Tibial nerve (tissue), 4 donors: ENCODE measurements at regions not wholly inside any gene's neighbourhood (a gene's known extent, or its start where the extent isn't known, plus 50 kb on each side); places are given as distances from the start of the nearest gene placed in this dataset.

Experiments used
- DNase-seq, 2 donors: peaks; one replicate each; pipeline ENCODE4 v3.0.0-alpha.2; 2019; ENCODE audit warnings: low spot score in 2 of 2
- H3K27ac ChIP-seq, 4 donors: fragments of 200-600 bp; sonication (generic) in 3 of 4; one replicate each; pipeline ENCODE4 v1.5.1; 2017 to 2019; ENCODE audit warnings: mild to moderate bottlenecking in 1 of 4
- H3K27me3 ChIP-seq, 2 donors: fragments of 200-600 bp; sonication (generic) in 1 of 2; one replicate each; pipeline versions ENCODE4 v1.5.1 to v1.6.0; 2017 to 2019
- H3K36me3 ChIP-seq, 3 donors: fragments of 200-600 bp; sonication (generic); one replicate each; pipeline ENCODE4 v1.5.1; 2018 to 2019
- H3K4me1 ChIP-seq, 4 donors: fragments of 200-600 bp; sonication (generic) in 3 of 4; one replicate each; pipeline ENCODE4 v1.5.1; 2017 to 2019
- H3K4me3 ChIP-seq, 4 donors: fragments of 200-600 bp; sonication (generic) in 3 of 4; one replicate each; pipeline ENCODE4 v1.5.1; 2017 to 2019; ENCODE audit warnings: mild to moderate bottlenecking in 1 of 4, moderate library complexity in 1 of 4
- H3K9me3 ChIP-seq, 4 donors: fragments of 200-600 bp; sonication (generic) in 3 of 4; one replicate each; pipeline ENCODE4 v1.5.1; 2017 to 2019
- CTCF ChIP-seq, 5 experiments: fragments of 200-600 bp in 3 of 5; fragments of 450-650 bp in 2 of 5; sonication (generic) in 3 of 5; IDR thresholded peaks; one replicate each; pipeline ENCODE4 v1.5.1; 2016 to 2019; ENCODE audit warnings: antibody characterized with exemption in 5 of 5, mild to moderate bottlenecking in 3 of 5, moderate library complexity in 2 of 5
- EP300 ChIP-seq, 2 donors: sonication (generic); formaldehyde crosslinking; IDR thresholded peaks; one replicate each; pipeline ENCODE4 v1.6.1; 2017; ENCODE audit warnings: antibody characterized with exemption in 2 of 2, mild to moderate bottlenecking in 1 of 2
- POLR2A ChIP-seq, 2 donors: fragments of 450-650 bp; IDR thresholded peaks; one replicate each; pipeline ENCODE4 v1.6.1; 2017; ENCODE audit warnings: antibody characterized with exemption in 2 of 2, mild to moderate bottlenecking in 2 of 2, moderate library complexity in 2 of 2
- WGBS, 2 donors: methylation state at CpG; one replicate each; pipeline ENCODE4 v1.1.5; 2018; 5-methylcytosine and 5-hydroxymethylcytosine counted together

- Histone ChIP-seq H3K4me3 (no peak overlapping the region), H3K9me3 (no peaks in the 10 kb centered on the region), H3K27ac (no peak overlapping the region), H3K36me3 (no peaks in the 10 kb centered on the region), H3K27me3 (no peaks in the 10 kb centered on the region), H3K4me1 (no peaks in the 10 kb centered on the region)
- 70 to 73% methylated on average over 5 of the region's 5 CpGs for WGBS, 2 donors
- TF ChIP-seq CTCF (IDR thresholded peaks at IDR 0.05): no peak
- TF ChIP-seq EP300 (IDR thresholded peaks at IDR 0.05): no peak
- TF ChIP-seq POLR2A (IDR thresholded peaks at IDR 0.05): no peak
- no peak for DNase-seq
Measured at GRCh38 chr5:165351342-165351741, 1845.9 kb downstream of the MAT2B start.

- Histone ChIP-seq H3K27me3 (no peaks in the 10 kb centered on the region), H3K4me1 (no peaks in the 10 kb centered on the region), H3K9me3 (no peaks in the 10 kb centered on the region), H3K36me3 (no peaks in the 10 kb centered on the region), H3K4me3 (no peak overlapping the region), H3K27ac (no peak overlapping the region)
- no peak for DNase-seq
- 71 to 74% methylated on average over 4 of the region's 4 CpGs for WGBS, 2 donors
- TF ChIP-seq POLR2A (IDR thresholded peaks at IDR 0.05) (no peak), CTCF (IDR thresholded peaks at IDR 0.05) (no peak), EP300 (IDR thresholded peaks at IDR 0.05) (no peak)
Measured at GRCh38 chr5:165360366-165360765, 1854.9 kb downstream of the MAT2B start.

GRCh38 chr5:165360784-165361542 is 1855.5 kb downstream of the MAT2B start:
- Histone ChIP-seq H3K36me3 (no peaks in the 10 kb centered on the region), H3K27ac (no peak overlapping the region), H3K4me3 (no peak overlapping the region), H3K4me1 (no peaks in the 10 kb centered on the region), H3K27me3 (no peaks in the 10 kb centered on the region), H3K9me3 (no peaks in the 10 kb centered on the region)
- no peak for DNase-seq
- 57 to 69% methylated on average over 9 of the region's 9 CpGs for WGBS, 2 donors
- TF ChIP-seq EP300 (IDR thresholded peaks at IDR 0.05): no peak
- no peak for TF ChIP-seq POLR2A (IDR thresholded peaks at IDR 0.05)
- TF ChIP-seq CTCF (IDR thresholded peaks at IDR 0.05): no peak

- Histone ChIP-seq H3K27me3 (no peaks in the 10 kb centered on the region), H3K36me3 (no peaks in the 10 kb centered on the region), H3K9me3 (no peaks in the 10 kb centered on the region), H3K4me3 (no peak overlapping the region), H3K4me1 (no peaks in the 10 kb centered on the region), H3K27ac (no peak overlapping the region)
- WGBS, 2 donors: 92 to 94% methylated on average over 4 of the region's 4 CpGs
- no peak for TF ChIP-seq EP300 (IDR thresholded peaks at IDR 0.05)
- TF ChIP-seq CTCF (IDR thresholded peaks at IDR 0.05): no peak
- TF ChIP-seq POLR2A (IDR thresholded peaks at IDR 0.05): no peak
- DNase-seq: no peak
Measured at GRCh38 chr5:165370233-165370632, 1864.8 kb downstream of the MAT2B start.

- TF ChIP-seq CTCF (IDR thresholded peaks at IDR 0.05) (no peak), EP300 (IDR thresholded peaks at IDR 0.05) (no peak), POLR2A (IDR thresholded peaks at IDR 0.05) (no peak)
Measured at GRCh38 chr5:165370794-165371193, 1865.4 kb downstream of the MAT2B start.

More at GRCh38 chr5:165370794-165371193, 1865.4 kb downstream of the MAT2B start:
- no peak overlapping the region for H3K4me3 ChIP-seq
- no peak for DNase-seq
- no peak overlapping the region for H3K27ac ChIP-seq
- no peaks in the 10 kb centered on the region for H3K4me1 ChIP-seq
- 89 to 94% methylated on average over 1 of the region's 1 CpG for WGBS, 2 donors
- no peaks in the 10 kb centered on the region for H3K27me3 ChIP-seq
- H3K36me3 ChIP-seq: no peaks in the 10 kb centered on the region
- no peaks in the 10 kb centered on the region for H3K9me3 ChIP-seq
